Fibroblast of the aortic adventitia (primary cell): ENCODE measurements at regions not wholly inside any gene's neighbourhood (a gene's known extent, or its start where the extent isn't known, plus 50 kb on each side); places are given as distances from the start of the nearest gene placed in this dataset.
A peak's percentile ranks its signal among the peaks of the same experiment; 100 is the strongest.

Source experiments
- DNase-seq: peaks from one replicate; pipeline ENCODE4 v3.0.0-alpha.2; 2010; ENCODE audit warnings: low read depth
- H3K4me3 ChIP-seq: 2 replicates; pipeline ENCODE4 v1.5.1; 2011; ENCODE audit warnings: low read depth, mild to moderate bottlenecking, control low read depth, low read length, moderate library complexity
- CTCF ChIP-seq: IDR thresholded peaks from 2 replicates; pipeline ENCODE4 v1.5.1; 2011; ENCODE audit warnings: mild to moderate bottlenecking, low read length, control low read depth, inconsistent platforms; ENCODE audit not compliant: insufficient read depth

GRCh38 chr15:70569714-70570231 is 193.6 kb downstream of the UACA start:
- no peak overlapping the region for H3K4me3 ChIP-seq
- TF ChIP-seq CTCF = no peak
- peak; percentile 41 for DNase-seq

GRCh38 chr15:70569091-70569713 is 194.2 kb downstream of the UACA start:
- TF ChIP-seq CTCF = peak; percentile 70
- H3K4me3 ChIP-seq = no peak overlapping the region
- DNase-seq = peak; percentile 82

GRCh38 chr15:70566989-70567388 is 196.4 kb downstream of the UACA start:
- no peak for TF ChIP-seq CTCF
- no peak for DNase-seq
- H3K4me3 ChIP-seq = no peak overlapping the region

GRCh38 chr15:70566047-70566835 is 197.1 kb downstream of the UACA start:
- no peak for DNase-seq
- no peak overlapping the region for H3K4me3 ChIP-seq
- TF ChIP-seq CTCF = no peak

- no peak for DNase-seq
- no peak overlapping the region for H3K4me3 ChIP-seq
- no peak for TF ChIP-seq CTCF
Measured at GRCh38 chr15:70563561-70564095, 199.7 kb downstream of the UACA start.

GRCh38 chr15:70562906-70563305 is 200.5 kb downstream of the UACA start:
- no peak for TF ChIP-seq CTCF
- H3K4me3 ChIP-seq = no peak overlapping the region
- no peak for DNase-seq
